ENCODE measurements at regions not wholly inside any gene's neighbourhood (a gene's known extent, or its start where the extent isn't known, plus 50 kb on each side); places are given as distances from the start of the nearest gene placed in this dataset.

- DNase-seq (ENCODE audit: low read depth in 4 of 6, low spot score in 6 of 6), result no peak
- no peaks in the 10 kb centered on the region for H3K9me3 ChIP-seq (ENCODE audit: control insufficient read depth, insufficient read depth, low read length)
- H3K27me3 ChIP-seq (ENCODE audit: control insufficient read depth, insufficient read depth, low read length), result no peaks in the 10 kb centered on the region
- no peaks in the 10 kb centered on the region for H3K36me3 ChIP-seq (ENCODE audit: control insufficient read depth, insufficient read depth, low read length)
- 63% methylated on average over 5 of the region's 8 CpGs for WGBS (ENCODE audit: insufficient coverage)
- no peak overlapping the region for H3K4me3 ChIP-seq (ENCODE audit: low read depth, low read length)
- no peak overlapping the region for H3K27ac ChIP-seq (ENCODE audit: low read depth, low read length)
- peaks cover 77% of the 10 kb centered on the region for H3K4me1 ChIP-seq (ENCODE audit: control insufficient read depth, insufficient read depth, low read length)
These were observed 100.4 kb downstream of the IRF2BPL start for GRCh38 chr14:76927971-76928700.

GRCh38 chr14:76926521-76927251 lies 100.5 kb downstream of the LRRC74A start:
- Histone ChIP-seq H3K27me3 (ENCODE audit: control insufficient read depth, insufficient read depth, low read length) (no peaks in the 10 kb centered on the region), H3K4me1 (ENCODE audit: control insufficient read depth, insufficient read depth, low read length) (peaks cover 79% of the 10 kb centered on the region), H3K27ac (ENCODE audit: low read depth, low read length) (peak overlapping the region; percentile 86), H3K36me3 (ENCODE audit: control insufficient read depth, insufficient read depth, low read length) (no peaks in the 10 kb centered on the region), H3K4me3 (ENCODE audit: low read depth, low read length) (no peak overlapping the region), H3K9me3 (ENCODE audit: control insufficient read depth, insufficient read depth, low read length) (no peaks in the 10 kb centered on the region)
- DNase-seq (ENCODE audit: low read depth in 4 of 6, low spot score in 6 of 6), result peak in 3 of 6 donors; percentile 84 to 98 (median 93)
- WGBS (ENCODE audit: insufficient coverage), result 67% methylated on average over 3 of the region's 7 CpGs

- no peak overlapping the region for H3K4me3 ChIP-seq (ENCODE audit: low read depth, low read length)
- peak in 1 of 6 donors; percentile 45 for DNase-seq (ENCODE audit: low read depth in 4 of 6, low spot score in 6 of 6)
- no peaks in the 10 kb centered on the region for H3K27me3 ChIP-seq (ENCODE audit: control insufficient read depth, insufficient read depth, low read length)
- peaks cover 94% of the 10 kb centered on the region for H3K4me1 ChIP-seq (ENCODE audit: control insufficient read depth, insufficient read depth, low read length)
- H3K9me3 ChIP-seq (ENCODE audit: control insufficient read depth, insufficient read depth, low read length), result no peaks in the 10 kb centered on the region
- H3K36me3 ChIP-seq (ENCODE audit: control insufficient read depth, insufficient read depth, low read length), result no peaks in the 10 kb centered on the region
- H3K27ac ChIP-seq (ENCODE audit: low read depth, low read length), result peak overlapping the region; percentile 75
- 39% methylated on average over 4 of the region's 9 CpGs for WGBS (ENCODE audit: insufficient coverage)
These were observed 98.9 kb downstream of the LRRC74A start for GRCh38 chr14:76925097-76925441.

GRCh38 chr14:76924371-76925096 lies 98.3 kb downstream of the LRRC74A start:
- Histone ChIP-seq H3K4me1 (ENCODE audit: control insufficient read depth, insufficient read depth, low read length) (peaks cover 94% of the 10 kb centered on the region), H3K27ac (ENCODE audit: low read depth, low read length) (peak overlapping the region; percentile 75), H3K36me3 (ENCODE audit: control insufficient read depth, insufficient read depth, low read length) (no peaks in the 10 kb centered on the region), H3K9me3 (ENCODE audit: control insufficient read depth, insufficient read depth, low read length) (no peaks in the 10 kb centered on the region), H3K27me3 (ENCODE audit: control insufficient read depth, insufficient read depth, low read length) (no peaks in the 10 kb centered on the region), H3K4me3 (ENCODE audit: low read depth, low read length) (no peak overlapping the region)
- WGBS (ENCODE audit: insufficient coverage), result 18% methylated on average over 6 of the region's 15 CpGs
- DNase-seq (ENCODE audit: low read depth in 4 of 6, low spot score in 6 of 6), result peak in 3 of 6 donors; percentile 82 to 98 (median 95)

GRCh38 chr14:76923431-76924370 lies 97.5 kb downstream of the LRRC74A start:
- no peaks in the 10 kb centered on the region for H3K27me3 ChIP-seq (ENCODE audit: control insufficient read depth, insufficient read depth, low read length)
- peaks cover 98% of the 10 kb centered on the region for H3K4me1 ChIP-seq (ENCODE audit: control insufficient read depth, insufficient read depth, low read length)
- peak overlapping the region; percentile 75 for H3K27ac ChIP-seq (ENCODE audit: low read depth, low read length)
- WGBS (ENCODE audit: insufficient coverage), result 43% methylated on average over 4 of the region's 22 CpGs
- H3K9me3 ChIP-seq (ENCODE audit: control insufficient read depth, insufficient read depth, low read length), result no peaks in the 10 kb centered on the region
- no peaks in the 10 kb centered on the region for H3K36me3 ChIP-seq (ENCODE audit: control insufficient read depth, insufficient read depth, low read length)
- no peak overlapping the region for H3K4me3 ChIP-seq (ENCODE audit: low read depth, low read length)
- DNase-seq (ENCODE audit: low read depth in 4 of 6, low spot score in 6 of 6), result no peak

GRCh38 chr14:76922584-76922983 lies 96.4 kb downstream of the LRRC74A start:
- WGBS (ENCODE audit: insufficient coverage), result 10% methylated on average over 11 of the region's 12 CpGs
- peak in 2 of 6 donors; percentile 92 to 97 for DNase-seq (ENCODE audit: low read depth in 4 of 6, low spot score in 6 of 6)
- peaks cover 98% of the 10 kb centered on the region for H3K4me1 ChIP-seq (ENCODE audit: control insufficient read depth, insufficient read depth, low read length)
- H3K36me3 ChIP-seq (ENCODE audit: control insufficient read depth, insufficient read depth, low read length), result no peaks in the 10 kb centered on the region
- H3K27me3 ChIP-seq (ENCODE audit: control insufficient read depth, insufficient read depth, low read length), result no peaks in the 10 kb centered on the region
- no peaks in the 10 kb centered on the region for H3K9me3 ChIP-seq (ENCODE audit: control insufficient read depth, insufficient read depth, low read length)
- no peak overlapping the region for H3K4me3 ChIP-seq (ENCODE audit: low read depth, low read length)
- H3K27ac ChIP-seq (ENCODE audit: low read depth, low read length), result peak overlapping the region; percentile 76

- WGBS (ENCODE audit: insufficient coverage), result 93% methylated on average over 5 of the region's 5 CpGs
- Histone ChIP-seq H3K4me3 (ENCODE audit: low read depth, low read length) (no peak overlapping the region), H3K9me3 (ENCODE audit: control insufficient read depth, insufficient read depth, low read length) (no peaks in the 10 kb centered on the region), H3K27ac (ENCODE audit: low read depth, low read length) (peak overlapping the region; percentile 76), H3K27me3 (ENCODE audit: control insufficient read depth, insufficient read depth, low read length) (no peaks in the 10 kb centered on the region), H3K36me3 (ENCODE audit: control insufficient read depth, insufficient read depth, low read length) (no peaks in the 10 kb centered on the region), H3K4me1 (ENCODE audit: control insufficient read depth, insufficient read depth, low read length) (peaks cover 98% of the 10 kb centered on the region)
- DNase-seq (ENCODE audit: low read depth in 4 of 6, low spot score in 6 of 6), result no peak
These were observed 95.9 kb downstream of the LRRC74A start for GRCh38 chr14:76922092-76922491.

GRCh38 chr14:76921088-76921399 lies 94.8 kb downstream of the LRRC74A start:
- no peak overlapping the region for H3K4me3 ChIP-seq (ENCODE audit: low read depth, low read length)

More at GRCh38 chr14:76921088-76921399, 94.8 kb downstream of the LRRC74A start:
- no peak for DNase-seq (ENCODE audit: low read depth in 4 of 6, low spot score in 6 of 6)
- Histone ChIP-seq H3K36me3 (ENCODE audit: control insufficient read depth, insufficient read depth, low read length) (no peaks in the 10 kb centered on the region), H3K27ac (ENCODE audit: low read depth, low read length) (peak overlapping the region; percentile 86), H3K4me1 (ENCODE audit: control insufficient read depth, insufficient read depth, low read length) (peaks cover 96% of the 10 kb centered on the region), H3K27me3 (ENCODE audit: control insufficient read depth, insufficient read depth, low read length) (no peaks in the 10 kb centered on the region), H3K9me3 (ENCODE audit: control insufficient read depth, insufficient read depth, low read length) (no peaks in the 10 kb centered on the region)
- WGBS (ENCODE audit: insufficient coverage), result 41% methylated on average over 3 of the region's 4 CpGs
